Effector memory CD8-positive, alpha-beta T cell (primary cell): ENCODE measurements at regions not wholly inside any gene's neighbourhood (a gene's known extent, or its start where the extent isn't known, plus 50 kb on each side); places are given as distances from the start of the nearest gene placed in this dataset.

Experiments
- ATAC-seq: fragments of 150-1000 bp; cut with Tn5 transposase; replicated peaks from 2 replicates; pipeline ENCODE4 v1.10.0; 2021; ENCODE audit warnings: mild to moderate bottlenecking, moderate library complexity
- DNase-seq, 3 experiments: peaks; one replicate each; pipeline ENCODE4 v3.0.0; 2021
- H3K27ac Mint-ChIP-seq, 2 donors: one replicate each; pipeline ENCODE4 v1.8.0; 2022; ENCODE audit warnings: mild to moderate bottlenecking in 2 of 2, mixed read lengths in 2 of 2, moderate library complexity in 2 of 2
- H3K27me3 Mint-ChIP-seq, 2 donors: one replicate each; pipeline ENCODE4 v1.8.0; 2022; ENCODE audit warnings: mixed read lengths in 2 of 2
- H3K36me3 Mint-ChIP-seq: one replicate; pipeline ENCODE4 v1.8.0; 2022; ENCODE audit warnings: mild to moderate bottlenecking, moderate library complexity, mixed read lengths; ENCODE audit not compliant: insufficient read depth
- H3K4me1 Mint-ChIP-seq, 2 donors: one replicate each; pipeline ENCODE4 v1.8.0; 2022; ENCODE audit warnings: low read depth in 2 of 2, mixed read lengths in 2 of 2
- H3K4me3 Mint-ChIP-seq, 2 donors: one replicate each; pipeline ENCODE4 v1.8.0; 2022; ENCODE audit warnings: mild to moderate bottlenecking in 2 of 2, mixed read lengths in 2 of 2, moderate library complexity in 2 of 2
- H3K9me3 Mint-ChIP-seq, 2 donors: one replicate each; pipeline ENCODE4 v1.8.0; 2022; ENCODE audit warnings: mixed read lengths in 2 of 2

- Mint-ChIP-seq H3K27me3 (peaks cover 6 to 13% of the 10 kb centered on the region in 2 donors), H3K9me3 (no peaks in the 10 kb centered on the region), H3K36me3 (no peaks in the 10 kb centered on the region), H3K4me3 (no peak overlapping the region), H3K4me1 (peaks cover 0 to 5% of the 10 kb centered on the region in 2 donors), H3K27ac (no peak overlapping the region)
- no peak for DNase-seq
- no peak for ATAC-seq
These were observed 350.6 kb downstream of the ZNF536 start for GRCh38 chr19:30722761-30723160.

- H3K27me3 Mint-ChIP-seq: peaks cover 6 to 19% of the 10 kb centered on the region in 2 donors
- no peak for ATAC-seq
- H3K36me3 Mint-ChIP-seq: no peaks in the 10 kb centered on the region
- no peak overlapping the region for H3K4me3 Mint-ChIP-seq
- peaks cover 0 to 5% of the 10 kb centered on the region in 2 donors for H3K4me1 Mint-ChIP-seq
- no peak overlapping the region for H3K27ac Mint-ChIP-seq
- no peaks in the 10 kb centered on the region for H3K9me3 Mint-ChIP-seq
- no peak for DNase-seq
These were observed 350.0 kb downstream of the ZNF536 start for GRCh38 chr19:30722186-30722585.

GRCh38 chr19:30719999-30720345 lies 347.8 kb downstream of the ZNF536 start:
- ATAC-seq: no peak

DNA sequence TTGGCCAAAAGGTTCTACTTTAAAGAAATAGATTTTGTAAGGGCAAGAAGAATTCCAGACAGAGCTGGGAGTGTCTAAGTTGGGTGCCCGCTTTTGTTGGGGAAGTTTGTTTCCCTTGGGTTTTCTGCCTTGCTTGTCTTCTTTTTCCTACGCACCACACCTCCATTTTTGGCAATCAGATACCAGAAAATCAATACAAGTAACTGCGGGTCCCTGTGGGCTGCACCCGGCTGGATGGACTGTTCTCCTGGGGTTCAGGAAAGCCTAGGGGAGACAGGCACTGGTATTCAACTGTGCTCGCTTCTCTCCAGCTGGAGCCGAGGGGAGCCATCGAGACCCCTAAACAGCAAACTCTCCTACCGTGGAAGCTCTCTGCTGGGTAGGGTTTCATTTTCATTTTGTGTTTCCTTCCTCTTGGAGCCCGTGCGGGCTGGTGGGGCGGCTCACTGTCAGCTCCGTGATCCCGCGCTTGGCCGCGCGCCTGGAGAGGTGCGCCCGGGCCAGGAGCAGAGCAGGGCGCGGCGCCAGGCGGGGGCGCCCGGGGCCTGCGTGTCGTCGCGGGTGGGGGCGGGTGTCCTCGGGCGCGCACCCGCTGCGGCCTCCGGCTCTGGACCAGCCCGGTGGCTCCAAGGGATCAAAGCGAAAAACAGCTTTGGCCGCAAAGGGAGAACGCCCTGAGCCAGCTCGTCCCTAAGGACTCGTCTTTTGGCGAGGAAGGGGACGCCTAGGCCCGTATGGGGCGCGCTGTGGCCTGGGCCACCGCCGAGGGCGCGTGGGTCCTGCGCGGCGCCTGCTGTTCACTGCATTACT lies 347.2 kb downstream of the ZNF536 start:
- Mint-ChIP-seq H3K4me3 (peak overlapping the region; percentile 64 to 70), H3K27me3 (peaks cover 6 to 31% of the 10 kb centered on the region in 2 donors), H3K9me3 (peaks cover 0 to 1% of the 10 kb centered on the region in 2 donors), H3K4me1 (peaks cover 0 to 5% of the 10 kb centered on the region in 2 donors), H3K36me3 (no peaks in the 10 kb centered on the region), H3K27ac (no peak overlapping the region)
- DNase-seq: no peak
- no peak for ATAC-seq

More at GRCh38 chr19:30719999-30720345, 347.8 kb downstream of the ZNF536 start:
- H3K36me3 Mint-ChIP-seq: no peaks in the 10 kb centered on the region
- no peak for DNase-seq
- H3K4me1 Mint-ChIP-seq: peaks cover 0 to 5% of the 10 kb centered on the region in 2 donors
- H3K9me3 Mint-ChIP-seq: no peaks in the 10 kb centered on the region
- peaks cover 6 to 31% of the 10 kb centered on the region in 2 donors for H3K27me3 Mint-ChIP-seq
- peak overlapping the region; percentile 64 to 70 for H3K4me3 Mint-ChIP-seq
- H3K27ac Mint-ChIP-seq: no peak overlapping the region

GRCh38 chr19:30718707-30719106 lies 346.5 kb downstream of the ZNF536 start:
- no peak overlapping the region for H3K27ac Mint-ChIP-seq
- peaks cover 0 to 1% of the 10 kb centered on the region in 2 donors for H3K9me3 Mint-ChIP-seq
- H3K27me3 Mint-ChIP-seq: peaks cover 6 to 31% of the 10 kb centered on the region in 2 donors
- no peak for ATAC-seq
- no peak for DNase-seq
- H3K4me1 Mint-ChIP-seq: peaks cover 0 to 5% of the 10 kb centered on the region in 2 donors
- peak overlapping the region; percentile 64 to 70 for H3K4me3 Mint-ChIP-seq
- no peaks in the 10 kb centered on the region for H3K36me3 Mint-ChIP-seq

GRCh38 chr19:30718014-30718413 lies 345.8 kb downstream of the ZNF536 start:
- H3K27ac Mint-ChIP-seq: no peak overlapping the region

GRCh38 chr19:30717381-30717780 lies 345.2 kb downstream of the ZNF536 start:
- Mint-ChIP-seq H3K9me3 (peaks cover 0 to 1% of the 10 kb centered on the region in 2 donors), H3K4me1 (peaks cover 0 to 5% of the 10 kb centered on the region in 2 donors), H3K36me3 (no peaks in the 10 kb centered on the region), H3K27me3 (peaks cover under 1 to 31% of the 10 kb centered on the region in 2 donors), H3K4me3 (no peak overlapping the region), H3K27ac (no peak overlapping the region)
- ATAC-seq: no peak
- DNase-seq: no peak

More at GRCh38 chr19:30718014-30718413, 345.8 kb downstream of the ZNF536 start:
- Mint-ChIP-seq H3K9me3 (peaks cover 0 to 1% of the 10 kb centered on the region in 2 donors), H3K27me3 (peaks cover 6 to 31% of the 10 kb centered on the region in 2 donors), H3K36me3 (no peaks in the 10 kb centered on the region), H3K4me3 (peak overlapping the region in 1 of 2 donors; percentile 64), H3K4me1 (peaks cover 0 to 5% of the 10 kb centered on the region in 2 donors)
- no peak for ATAC-seq
- DNase-seq: no peak

- H3K27me3 Mint-ChIP-seq: peaks cover 20 to 58% of the 10 kb centered on the region in 2 donors
- no peaks in the 10 kb centered on the region for H3K4me1 Mint-ChIP-seq
- peaks cover 0 to 1% of the 10 kb centered on the region in 2 donors for H3K9me3 Mint-ChIP-seq
- ATAC-seq: no peak
- DNase-seq: no peak
- H3K36me3 Mint-ChIP-seq: no peaks in the 10 kb centered on the region
- H3K27ac Mint-ChIP-seq: no peak overlapping the region
- no peak overlapping the region for H3K4me3 Mint-ChIP-seq
These were observed 340.5 kb downstream of the ZNF536 start for GRCh38 chr19:30712431-30713337.

- Mint-ChIP-seq H3K36me3 (no peaks in the 10 kb centered on the region), H3K9me3 (peaks cover 0 to 1% of the 10 kb centered on the region in 2 donors), H3K27me3 (peaks cover 20 to 58% of the 10 kb centered on the region in 2 donors), H3K4me3 (no peak overlapping the region), H3K27ac (no peak overlapping the region), H3K4me1 (no peaks in the 10 kb centered on the region)
- no peak for DNase-seq
- no peak for ATAC-seq
These were observed 339.6 kb downstream of the ZNF536 start for GRCh38 chr19:30711826-30712225.

DNA sequence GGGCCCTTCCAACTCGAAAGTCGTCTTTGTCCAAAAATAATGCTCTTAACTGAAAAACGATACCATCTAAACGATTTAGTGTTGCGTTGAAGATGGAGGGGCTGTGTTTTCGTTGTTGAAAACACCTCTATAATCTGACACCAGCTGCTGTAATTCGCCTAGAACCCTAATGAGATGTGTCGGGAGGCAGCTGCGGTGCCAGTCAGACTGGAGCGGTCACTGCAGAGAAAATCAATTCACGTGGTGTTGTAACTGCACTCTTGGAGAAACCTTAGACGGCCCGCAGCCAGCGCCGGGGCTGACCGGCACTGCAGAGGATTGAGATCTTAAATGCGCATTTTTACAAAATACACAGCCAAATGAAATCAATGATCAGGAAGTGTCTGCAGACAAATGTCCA lies 339.1 kb downstream of the ZNF536 start:
- DNase-seq (no peak), ATAC-seq (no peak)
- Mint-ChIP-seq H3K4me3 (no peak overlapping the region), H3K9me3 (peaks cover 0 to 1% of the 10 kb centered on the region in 2 donors), H3K27ac (no peak overlapping the region), H3K4me1 (no peaks in the 10 kb centered on the region), H3K36me3 (no peaks in the 10 kb centered on the region), H3K27me3 (peaks cover 20 to 54% of the 10 kb centered on the region in 2 donors)

DNA sequence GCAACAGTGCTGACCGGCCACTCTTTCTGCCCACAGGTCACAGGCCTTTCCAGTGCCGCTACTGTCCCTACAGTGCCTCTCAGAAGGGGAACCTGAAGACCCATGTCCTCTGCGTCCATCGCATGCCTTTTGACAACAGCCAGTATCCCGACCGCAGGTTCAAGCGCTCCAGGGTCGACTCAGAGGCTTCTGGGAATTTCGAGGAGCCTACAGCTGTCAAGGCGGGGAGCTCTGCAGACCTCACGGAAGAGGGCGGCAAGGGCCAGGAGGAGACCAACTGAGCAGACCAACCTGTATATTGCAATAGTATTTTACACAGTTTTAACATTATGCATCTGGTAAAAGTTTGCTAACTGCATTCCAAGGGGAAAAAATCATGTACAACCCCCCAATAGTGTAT lies 338.5 kb downstream of the ZNF536 start:
- Mint-ChIP-seq H3K9me3 (peaks cover 0 to 1% of the 10 kb centered on the region in 2 donors), H3K27me3 (peaks cover 20 to 50% of the 10 kb centered on the region in 2 donors), H3K27ac (no peak overlapping the region), H3K4me1 (no peaks in the 10 kb centered on the region), H3K4me3 (no peak overlapping the region), H3K36me3 (no peaks in the 10 kb centered on the region)
- ATAC-seq: no peak
- no peak for DNase-seq

GRCh38 chr19:30708416-30709178 lies 336.4 kb downstream of the ZNF536 start:
- ATAC-seq (no peak), DNase-seq (no peak)
- H3K36me3 Mint-ChIP-seq: no peaks in the 10 kb centered on the region
- H3K4me1 Mint-ChIP-seq: no peaks in the 10 kb centered on the region
- no peak overlapping the region for H3K4me3 Mint-ChIP-seq
- no peak overlapping the region for H3K27ac Mint-ChIP-seq
- no peaks in the 10 kb centered on the region for H3K9me3 Mint-ChIP-seq
- H3K27me3 Mint-ChIP-seq: peaks cover 20 to 50% of the 10 kb centered on the region in 2 donors

- DNase-seq (no peak), ATAC-seq (no peak)
- H3K9me3 Mint-ChIP-seq: no peaks in the 10 kb centered on the region
- no peak overlapping the region for H3K4me3 Mint-ChIP-seq
- H3K27me3 Mint-ChIP-seq: peaks cover 12 to 31% of the 10 kb centered on the region in 2 donors
- H3K4me1 Mint-ChIP-seq: no peaks in the 10 kb centered on the region
- no peaks in the 10 kb centered on the region for H3K36me3 Mint-ChIP-seq
- H3K27ac Mint-ChIP-seq: no peak overlapping the region
These were observed 332.7 kb downstream of the ZNF536 start for GRCh38 chr19:30704771-30705330.
